K562 (cell line): ENCODE measurements at regions not wholly inside any gene's neighbourhood (a gene's known extent, or its start where the extent isn't known, plus 50 kb on each side); places are given as distances from the start of the nearest gene placed in this dataset.

Experiments
- ATAC-seq: fragments of 200-7000 bp; cut with Tn5 transposase; 3 replicates; pipeline ENCODE4 v1.9.1; 2020; ENCODE audit warnings: moderate library complexity
- BruUV-seq: library from RNA; stranded (reverse); fragments of 400-500 nt; replicated peaks from 2 replicates; lab custom pipeline; 2021; lab: Mats Ljungman, UMichigan
- CTCF ChIA-PET: fragments of 300-600 bp; formaldehyde crosslinking; extraction: SDS; loops from one replicate; lab custom pipeline; 2021; ENCODE audit warnings: low intra/inter-chr PET ratio; lab: Yijun Ruan, JAX
- POLR2A ChIA-PET: fragments of 300-600, 350-650 bp; sonication (Branson Sonifier 250); formaldehyde crosslinking; extraction: SDS; loops from one replicate; lab custom pipeline; 2021; ENCODE audit warnings: antibody characterized with exemption, inconsistent platforms; lab: Yijun Ruan, JAX
- DNase-seq, 4 experiments: peaks; one replicate each; pipeline versions ENCODE4 v3.0.0 to v3.0.0-alpha.2; 2011 to 2018; ENCODE audit warnings: low spot score in 3 of 4, mixed read lengths in 3 of 4; ENCODE audit errors: extremely low read depth in 1 of 4
- FAIRE-seq: peaks from 2 replicates; lab custom pipeline; 2011; peaks lifted over from hg19 to GRCh38; lab: Jason Lieb, UNC
- H2AFZ ChIP-seq: 2 replicates; pipeline ENCODE4 v1.6.0; 2011; ENCODE audit warnings: low read depth, low read length, control low read depth, inconsistent platforms
- H3K27ac ChIP-seq: fragments of 200-600 bp; 3 replicates; pipeline ENCODE4 v1.8.0; 2011; ENCODE audit warnings: low read depth, mild to moderate bottlenecking, control low read depth, inconsistent platforms, low read length, moderate library complexity, mixed read lengths; ENCODE audit errors: extremely low read depth
- H3K27me3 ChIP-seq, 2 experiments: fragments of 300-600 bp in 1 of 2; 2 replicates in 1 of 2; 3 replicates in 1 of 2; pipeline versions ENCODE4 v1.6.0 to v1.8.0; 2011; ENCODE audit warnings: inconsistent platforms in 2 of 2, low read length in 2 of 2, mild to moderate bottlenecking in 1 of 2, mixed read lengths in 1 of 2, moderate library complexity in 1 of 2; ENCODE audit not compliant: control insufficient read depth in 2 of 2, insufficient read depth in 2 of 2
- H3K36me3 ChIP-seq: fragments of 300-600 bp; 3 replicates; pipeline ENCODE4 v1.8.0; 2011; ENCODE audit warnings: mild to moderate bottlenecking, low read length, inconsistent platforms; ENCODE audit not compliant: control insufficient read depth, insufficient read depth
- H3K4me1 ChIP-seq, 2 experiments: fragments of 200-600 bp in 1 of 2; replicated peaks in 1 of 2; 2 replicates in 1 of 2; 3 replicates in 1 of 2; pipeline versions ENCODE4 v1.5.1 to v1.8.0; 2011; ENCODE audit warnings: inconsistent platforms in 2 of 2, low read length in 2 of 2, mild to moderate bottlenecking in 1 of 2, mixed read lengths in 1 of 2, moderate library complexity in 1 of 2; ENCODE audit not compliant: control insufficient read depth in 2 of 2, insufficient read depth in 2 of 2
- H3K4me2 ChIP-seq: 2 replicates; pipeline ENCODE4 v1.6.1; 2011; ENCODE audit warnings: low read length, control low read depth, inconsistent platforms, mixed read lengths; ENCODE audit not compliant: insufficient read depth
- H3K4me3 ChIP-seq: fragments of 200-600 bp; sonication (generic), shearing (Covaris generic); 2 replicates; pipeline ENCODE4 v1.5.1; 2016; ENCODE audit warnings: control low read depth, inconsistent platforms
- H3K79me2 ChIP-seq: fragments of 200-600 bp; 3 replicates; pipeline ENCODE4 v1.8.0; 2011; ENCODE audit warnings: low read length, inconsistent platforms; ENCODE audit not compliant: control insufficient read depth, insufficient read depth
- H3K9ac ChIP-seq, 2 experiments: 2 replicates each; pipeline versions ENCODE4 v1.6.0 to v1.6.1; 2011; ENCODE audit warnings: low read depth in 2 of 2, low read length in 2 of 2, control low read depth in 1 of 2, inconsistent platforms in 1 of 2, mild to moderate bottlenecking in 1 of 2, mixed read lengths in 1 of 2; ENCODE audit not compliant: insufficient read depth in 1 of 2
- H3K9me1 ChIP-seq: one replicate; pipeline ENCODE4 v1.6.0; 2011; ENCODE audit warnings: inconsistent platforms, mild to moderate bottlenecking, low read length, moderate library complexity; ENCODE audit not compliant: control insufficient read depth, insufficient read depth
- H3K9me3 ChIP-seq: replicated peaks from 2 replicates; pipeline ENCODE4 v1.5.1; 2011; ENCODE audit warnings: low read depth, low read length, inconsistent platforms; ENCODE audit not compliant: control insufficient read depth, insufficient read depth
- H4K20me1 ChIP-seq: replicated peaks from 2 replicates; pipeline ENCODE4 v1.6.1; 2011; ENCODE audit warnings: low read length, inconsistent platforms, mixed read lengths; ENCODE audit not compliant: control insufficient read depth, insufficient read depth
- BCOR ChIP-seq: fragments of 450-650 bp; IDR thresholded peaks from 2 replicates; pipeline ENCODE4 v1.6.1; 2016
- CTBP1 ChIP-seq: fragments of 450-650 bp; IDR thresholded peaks from 2 replicates; pipeline ENCODE4 v1.6.1; 2016; ENCODE audit warnings: borderline replicate concordance
- DNMT1 ChIP-seq: fragments of 450-650 bp; IDR thresholded peaks from 2 replicates; pipeline ENCODE4 v1.6.1; 2016; ENCODE audit warnings: antibody characterized with exemption, mild to moderate bottlenecking
- KLF16 ChIP-seq: IDR thresholded peaks from 2 replicates; pipeline ENCODE4 v1.6.1; 2016; ENCODE audit warnings: antibody characterized with exemption
- MTA2 ChIP-seq: fragments of 450-650 bp; IDR thresholded peaks from 2 replicates; pipeline ENCODE4 v1.6.1; 2016; ENCODE audit warnings: low read depth
- TCF3 ChIP-seq: sonication (generic); formaldehyde crosslinking; IDR thresholded peaks from 2 replicates; pipeline ENCODE4 v1.4.0; 2020; ENCODE audit warnings: mild to moderate bottlenecking, missing genetic modification reagents
- WGBS: fragments of 100-300 bp; shearing (Covaris generic); methylation state at CpG from one replicate; pipeline ENCODE4 v1.1.6; 2016; ENCODE audit warnings: low coverage, mixed read lengths; ENCODE audit not compliant: insufficient coverage; ENCODE audit errors: missing lambda C conversion rate; 5-methylcytosine and 5-hydroxymethylcytosine counted together
- in situ Hi-C: fragments of 300-500 bp; cut with MboI; formaldehyde crosslinking; loops from 4 replicates; pipeline ENCODE4 v1.15.0; 2018; ENCODE audit warnings: inconsistent platforms, mixed read lengths
- intact Hi-C: fragments of 100-400 bp; cut with micrococcal nuclease; formaldehyde crosslinking; loops from 2 replicates; pipeline ENCODE4 v1.14.2; 2022
- TF ChIP-seq, protein P1 (sequence below): fragments of 450-650 bp; formaldehyde crosslinking; IDR thresholded peaks from 2 replicates; pipeline ENCODE4 v1.4.0; 2022; ENCODE audit warnings: missing genetic modification characterization
- TF ChIP-seq, protein P2 (sequence below): fragments of 450-650 bp; IDR thresholded peaks from 2 replicates; pipeline ENCODE4 v1.6.1; 2016; ENCODE audit warnings: low read depth
- TF ChIP-seq, protein P3 (sequence below), 2 experiments: fragments of 150-350 bp in 1 of 2; IDR thresholded peaks; 2 replicates each; pipeline ENCODE4 v1.6.1; 2012 to 2016; ENCODE audit warnings: low read depth in 2 of 2, low read length in 2 of 2, mild to moderate bottlenecking in 1 of 2, moderate library complexity in 1 of 2
- TF ChIP-seq, protein P4 (sequence below): sonication (generic); formaldehyde crosslinking; IDR thresholded peaks from 2 replicates; pipeline ENCODE4 v1.8.1; 2023; ENCODE audit warnings: mild to moderate bottlenecking, missing genetic modification reagents

DNA sequence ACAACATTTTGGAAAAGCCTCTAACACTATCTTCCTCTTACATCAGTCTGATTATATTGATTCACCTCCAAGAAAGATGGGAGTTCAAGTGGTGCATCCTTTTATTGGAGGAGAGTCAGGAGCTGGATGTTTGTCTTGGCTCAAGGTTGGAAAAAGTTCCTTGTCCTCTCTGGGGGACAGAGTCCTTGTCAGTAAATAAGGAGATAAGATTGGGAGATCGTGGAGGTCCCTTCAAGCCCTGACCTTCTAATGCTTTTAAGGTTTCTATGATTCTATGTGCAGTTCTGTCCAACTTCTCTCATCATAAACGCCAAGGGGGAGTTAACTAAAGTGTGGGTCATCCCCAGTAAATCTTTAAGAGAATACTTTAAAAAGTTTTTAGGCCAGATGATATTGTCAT lies 60.9 kb upstream of the CCBE1 start:
- no TSS peak for BruUV-seq
- Histone ChIP-seq H2AFZ (no peak overlapping the region), H3K4me3 (no peak overlapping the region), H3K4me2 (no peak overlapping the region), H3K79me2 (no peaks in the 10 kb centered on the region), H4K20me1 (no peaks in the 10 kb centered on the region), H3K36me3 (no peaks in the 10 kb centered on the region), H3K9me1 (no peaks in the 10 kb centered on the region), H3K9me3 (no peaks in the 10 kb centered on the region), H3K27ac (no peak overlapping the region), H3K27me3 (peaks cover 0 to 4% of the 10 kb centered on the region in 2 experiments; a peak in 1 of 5 replicates), H3K4me1 (no peaks in the 10 kb centered on the region), H3K9ac (no peak overlapping the region)
- intact Hi-C loops: no loop called here
- DNase-seq: no peak
- in situ Hi-C loops: no loop called here
- ChIA-PET CTCF (no interaction called here), POLR2A (no interaction called here)
- WGBS: 0% methylated on average over 2 of the region's 2 CpGs
- no peak for ATAC-seq
- FAIRE-seq: no peak
- TF ChIP-seq MTA2 (no peak), DNMT1 (no peak), TCF3 (no peak), BCOR (no peak), CTBP1 (no peak), KLF16 (no peak)
- TF ChIP-seq, protein P1, sequence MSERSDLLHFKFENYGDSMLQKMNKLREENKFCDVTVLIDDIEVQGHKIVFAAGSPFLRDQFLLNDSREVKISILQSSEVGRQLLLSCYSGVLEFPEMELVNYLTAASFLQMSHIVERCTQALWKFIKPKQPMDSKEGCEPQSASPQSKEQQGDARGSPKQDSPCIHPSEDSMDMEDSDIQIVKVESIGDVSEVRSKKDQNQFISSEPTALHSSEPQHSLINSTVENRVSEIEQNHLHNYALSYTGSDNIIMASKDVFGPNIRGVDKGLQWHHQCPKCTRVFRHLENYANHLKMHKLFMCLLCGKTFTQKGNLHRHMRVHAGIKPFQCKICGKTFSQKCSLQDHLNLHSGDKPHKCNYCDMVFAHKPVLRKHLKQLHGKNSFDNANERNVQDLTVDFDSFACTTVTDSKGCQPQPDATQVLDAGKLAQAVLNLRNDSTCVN: no peak
- TF ChIP-seq, protein P2, sequence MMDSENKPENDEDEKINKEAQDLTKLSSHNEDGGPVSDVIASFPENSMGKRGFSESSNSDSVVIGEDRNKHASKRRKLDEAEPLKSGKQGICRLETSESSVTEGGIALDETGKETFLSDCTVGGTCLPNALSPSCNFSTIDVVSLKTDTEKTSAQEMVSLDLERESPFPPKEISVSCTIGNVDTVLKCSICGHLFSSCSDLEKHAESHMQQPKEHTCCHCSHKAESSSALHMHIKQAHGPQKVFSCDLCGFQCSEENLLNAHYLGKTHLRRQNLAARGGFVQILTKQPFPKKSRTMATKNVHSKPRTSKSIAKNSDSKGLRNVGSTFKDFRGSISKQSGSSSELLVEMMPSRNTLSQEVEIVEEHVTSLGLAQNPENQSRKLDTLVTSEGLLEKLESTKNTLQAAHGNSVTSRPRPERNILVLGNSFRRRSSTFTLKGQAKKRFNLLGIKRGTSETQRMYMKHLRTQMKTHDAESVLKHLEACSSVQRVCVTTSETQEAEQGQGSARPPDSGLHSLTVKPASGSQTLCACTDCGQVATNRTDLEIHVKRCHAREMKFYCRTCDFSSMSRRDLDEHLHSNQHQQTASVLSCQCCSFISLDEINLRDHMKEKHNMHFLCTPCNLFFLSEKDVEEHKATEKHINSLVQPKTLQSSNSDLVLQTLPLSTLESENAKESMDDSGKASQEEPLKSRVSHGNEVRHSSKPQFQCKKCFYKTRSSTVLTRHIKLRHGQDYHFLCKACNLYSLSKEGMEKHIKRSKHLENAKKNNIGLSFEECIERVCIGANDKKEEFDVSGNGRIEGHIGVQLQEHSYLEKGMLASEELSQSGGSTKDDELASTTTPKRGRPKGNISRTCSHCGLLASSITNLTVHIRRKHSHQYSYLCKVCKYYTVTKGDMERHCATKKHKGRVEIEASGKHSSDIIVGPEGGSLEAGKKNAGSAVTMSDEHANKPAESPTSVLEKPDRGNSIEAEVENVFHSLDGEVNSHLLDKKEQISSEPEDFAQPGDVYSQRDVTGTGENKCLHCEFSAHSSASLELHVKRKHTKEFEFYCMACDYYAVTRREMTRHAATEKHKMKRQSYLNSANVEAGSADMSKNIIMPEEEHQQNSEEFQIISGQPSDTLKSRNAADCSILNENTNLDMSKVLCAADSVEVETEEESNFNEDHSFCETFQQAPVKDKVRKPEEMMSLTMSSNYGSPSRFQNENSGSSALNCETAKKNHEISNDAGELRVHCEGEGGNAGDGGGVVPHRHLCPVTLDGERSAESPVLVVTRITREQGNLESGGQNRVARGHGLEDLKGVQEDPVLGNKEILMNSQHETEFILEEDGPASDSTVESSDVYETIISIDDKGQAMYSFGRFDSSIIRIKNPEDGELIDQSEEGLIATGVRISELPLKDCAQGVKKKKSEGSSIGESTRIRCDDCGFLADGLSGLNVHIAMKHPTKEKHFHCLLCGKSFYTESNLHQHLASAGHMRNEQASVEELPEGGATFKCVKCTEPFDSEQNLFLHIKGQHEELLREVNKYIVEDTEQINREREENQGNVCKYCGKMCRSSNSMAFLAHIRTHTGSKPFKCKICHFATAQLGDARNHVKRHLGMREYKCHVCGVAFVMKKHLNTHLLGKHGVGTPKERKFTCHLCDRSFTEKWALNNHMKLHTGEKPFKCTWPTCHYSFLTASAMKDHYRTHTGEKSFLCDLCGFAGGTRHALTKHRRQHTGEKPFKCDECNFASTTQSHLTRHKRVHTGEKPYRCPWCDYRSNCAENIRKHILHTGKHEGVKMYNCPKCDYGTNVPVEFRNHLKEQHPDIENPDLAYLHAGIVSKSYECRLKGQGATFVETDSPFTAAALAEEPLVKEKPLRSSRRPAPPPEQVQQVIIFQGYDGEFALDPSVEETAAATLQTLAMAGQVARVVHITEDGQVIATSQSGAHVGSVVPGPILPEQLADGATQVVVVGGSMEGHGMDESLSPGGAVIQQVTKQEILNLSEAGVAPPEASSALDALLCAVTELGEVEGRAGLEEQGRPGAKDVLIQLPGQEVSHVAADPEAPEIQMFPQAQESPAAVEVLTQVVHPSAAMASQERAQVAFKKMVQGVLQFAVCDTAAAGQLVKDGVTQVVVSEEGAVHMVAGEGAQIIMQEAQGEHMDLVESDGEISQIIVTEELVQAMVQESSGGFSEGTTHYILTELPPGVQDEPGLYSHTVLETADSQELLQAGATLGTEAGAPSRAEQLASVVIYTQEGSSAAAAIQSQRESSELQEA: no peak
- TF ChIP-seq, protein P3, sequence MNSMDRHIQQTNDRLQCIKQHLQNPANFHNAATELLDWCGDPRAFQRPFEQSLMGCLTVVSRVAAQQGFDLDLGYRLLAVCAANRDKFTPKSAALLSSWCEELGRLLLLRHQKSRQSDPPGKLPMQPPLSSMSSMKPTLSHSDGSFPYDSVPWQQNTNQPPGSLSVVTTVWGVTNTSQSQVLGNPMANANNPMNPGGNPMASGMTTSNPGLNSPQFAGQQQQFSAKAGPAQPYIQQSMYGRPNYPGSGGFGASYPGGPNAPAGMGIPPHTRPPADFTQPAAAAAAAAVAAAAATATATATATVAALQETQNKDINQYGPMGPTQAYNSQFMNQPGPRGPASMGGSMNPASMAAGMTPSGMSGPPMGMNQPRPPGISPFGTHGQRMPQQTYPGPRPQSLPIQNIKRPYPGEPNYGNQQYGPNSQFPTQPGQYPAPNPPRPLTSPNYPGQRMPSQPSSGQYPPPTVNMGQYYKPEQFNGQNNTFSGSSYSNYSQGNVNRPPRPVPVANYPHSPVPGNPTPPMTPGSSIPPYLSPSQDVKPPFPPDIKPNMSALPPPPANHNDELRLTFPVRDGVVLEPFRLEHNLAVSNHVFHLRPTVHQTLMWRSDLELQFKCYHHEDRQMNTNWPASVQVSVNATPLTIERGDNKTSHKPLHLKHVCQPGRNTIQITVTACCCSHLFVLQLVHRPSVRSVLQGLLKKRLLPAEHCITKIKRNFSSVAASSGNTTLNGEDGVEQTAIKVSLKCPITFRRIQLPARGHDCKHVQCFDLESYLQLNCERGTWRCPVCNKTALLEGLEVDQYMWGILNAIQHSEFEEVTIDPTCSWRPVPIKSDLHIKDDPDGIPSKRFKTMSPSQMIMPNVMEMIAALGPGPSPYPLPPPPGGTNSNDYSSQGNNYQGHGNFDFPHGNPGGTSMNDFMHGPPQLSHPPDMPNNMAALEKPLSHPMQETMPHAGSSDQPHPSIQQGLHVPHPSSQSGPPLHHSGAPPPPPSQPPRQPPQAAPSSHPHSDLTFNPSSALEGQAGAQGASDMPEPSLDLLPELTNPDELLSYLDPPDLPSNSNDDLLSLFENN (IDR thresholded peaks at IDR 0.05; ENCODE audit: low read depth in 2 of 2, low read length in 2 of 2): no peak
- TF ChIP-seq, protein P4, sequence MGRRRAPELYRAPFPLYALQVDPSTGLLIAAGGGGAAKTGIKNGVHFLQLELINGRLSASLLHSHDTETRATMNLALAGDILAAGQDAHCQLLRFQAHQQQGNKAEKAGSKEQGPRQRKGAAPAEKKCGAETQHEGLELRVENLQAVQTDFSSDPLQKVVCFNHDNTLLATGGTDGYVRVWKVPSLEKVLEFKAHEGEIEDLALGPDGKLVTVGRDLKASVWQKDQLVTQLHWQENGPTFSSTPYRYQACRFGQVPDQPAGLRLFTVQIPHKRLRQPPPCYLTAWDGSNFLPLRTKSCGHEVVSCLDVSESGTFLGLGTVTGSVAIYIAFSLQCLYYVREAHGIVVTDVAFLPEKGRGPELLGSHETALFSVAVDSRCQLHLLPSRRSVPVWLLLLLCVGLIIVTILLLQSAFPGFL (CRISPR knock-in tag): no peak
